HG02970 (cell line): ENCODE measurements at regions not wholly inside any gene's neighbourhood (a gene's known extent, or its start where the extent isn't known, plus 50 kb on each side); places are given as distances from the start of the nearest gene placed in this dataset.

Experiments used
- ATAC-seq: cut with Tn5 transposase; IDR thresholded peaks from one replicate; pipeline ENCODE4 v1.9.1; 2021; ENCODE audit warnings: mild to moderate bottlenecking, moderate library complexity, moderate number of reproducible peaks; ENCODE audit not compliant: unreplicated experiment, low FRiP score

DNA sequence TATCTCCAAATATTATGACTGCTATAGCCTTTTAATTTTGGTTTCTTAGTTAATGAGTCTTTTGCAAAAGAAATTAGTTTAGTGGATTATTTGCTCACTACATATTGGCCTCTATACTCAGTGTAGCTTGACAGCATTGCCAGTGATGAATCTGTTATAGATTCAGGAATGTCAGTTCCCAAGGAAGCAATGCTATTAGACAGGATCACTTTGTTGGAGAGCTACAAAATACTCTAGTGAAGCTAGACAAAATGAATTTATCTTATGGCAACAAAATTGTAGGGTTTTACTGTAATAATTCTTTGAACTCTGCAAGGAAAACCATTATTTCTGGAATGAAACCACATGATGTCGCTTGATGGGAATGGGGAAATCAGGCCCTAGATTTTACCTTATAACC is 543.3 kb downstream of the SQOR start:
- ATAC-seq = no peak

- ATAC-seq = no peak
Measured at GRCh38 chr15:46207341-46207740, 572.5 kb downstream of the SQOR start.

GRCh38 chr15:46213551-46213950 is 578.7 kb downstream of the SQOR start:
- ATAC-seq = no peak

GRCh38 chr15:46222826-46223225 is 588.0 kb downstream of the SQOR start:
- no peak for ATAC-seq

DNA sequence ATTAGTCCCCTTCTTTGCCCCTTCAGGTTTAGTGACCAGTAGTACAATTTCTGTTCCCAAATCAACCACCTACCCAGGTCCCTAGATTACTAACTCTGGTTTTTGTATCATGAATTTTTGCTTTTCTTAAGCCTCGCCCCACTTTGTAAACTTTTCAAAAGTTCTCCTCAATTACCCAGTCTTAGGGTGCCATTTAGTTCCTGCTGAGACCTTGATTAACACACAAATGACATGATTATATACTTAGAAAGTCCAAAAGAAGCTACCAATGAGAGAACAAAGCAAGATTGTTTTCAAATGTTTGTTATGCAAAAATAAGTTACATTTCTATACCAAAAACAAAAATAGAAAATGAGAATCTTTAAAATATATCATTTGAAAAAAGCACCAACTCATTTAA is 594.4 kb downstream of the SQOR start:
- ATAC-seq = no peak

DNA sequence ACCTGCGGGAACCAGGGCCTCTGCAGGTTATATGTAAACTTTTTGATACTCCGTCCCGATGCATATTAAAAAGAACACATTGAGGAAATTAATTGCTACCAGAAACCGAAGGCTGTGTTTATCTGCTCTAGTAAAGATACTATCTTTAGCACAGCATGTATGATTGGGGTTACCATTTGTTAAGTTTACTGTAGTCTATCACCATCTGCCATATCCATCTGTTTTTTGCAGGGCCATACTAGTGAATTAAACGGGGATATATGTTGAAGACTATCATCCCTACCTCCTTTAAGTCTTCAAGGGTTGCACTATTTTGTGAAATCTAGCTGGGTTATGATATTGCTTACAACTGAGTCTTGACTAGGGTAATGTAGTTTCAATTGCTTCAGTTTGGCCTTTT is 597.0 kb downstream of the SQOR start:
- no peak for ATAC-seq

DNA sequence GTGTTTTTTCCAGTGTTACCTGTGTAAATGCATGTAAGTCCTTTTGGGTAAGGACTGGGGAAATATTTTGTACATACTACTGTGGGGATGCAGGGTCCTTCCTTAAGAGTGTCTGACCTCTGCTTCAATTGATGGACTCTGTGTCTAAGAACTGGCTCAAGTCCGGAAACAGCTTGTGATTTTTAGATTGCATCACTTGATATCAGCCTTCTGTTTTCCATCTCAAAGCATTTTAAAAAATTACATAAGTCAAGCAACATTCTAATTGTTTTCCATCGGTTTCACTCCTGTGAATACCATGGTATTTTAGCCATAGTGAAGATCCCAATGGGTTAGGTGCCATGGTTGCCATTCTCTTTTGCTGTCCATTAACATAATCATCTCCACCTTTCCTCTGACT is 597.6 kb downstream of the SQOR start:
- ATAC-seq = no peak

DNA sequence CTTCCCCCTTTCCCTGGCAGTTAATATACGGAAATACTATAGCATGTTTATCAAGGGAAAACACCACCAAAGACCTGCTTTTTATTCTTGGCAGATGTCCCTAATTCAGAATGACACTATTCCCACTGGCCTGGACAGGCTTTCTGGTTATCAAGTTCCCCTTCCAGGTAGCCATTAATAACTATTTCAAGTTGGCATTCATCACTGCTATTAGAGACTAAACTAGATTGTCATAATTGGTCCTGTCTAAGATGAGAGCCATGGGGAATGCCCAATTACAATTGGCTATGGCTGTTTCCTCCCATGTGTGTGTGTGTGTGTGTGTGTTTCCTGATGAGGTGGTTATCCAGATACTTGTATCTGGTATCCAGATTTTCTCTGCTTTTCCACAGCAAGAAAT is 608.1 kb downstream of the SQOR start:
- no peak for ATAC-seq

GRCh38 chr15:46251903-46252302 is 617.1 kb downstream of the SQOR start:
- ATAC-seq = no peak

GRCh38 chr15:46258056-46258455 is 623.2 kb downstream of the SQOR start:
- ATAC-seq = no peak

DNA sequence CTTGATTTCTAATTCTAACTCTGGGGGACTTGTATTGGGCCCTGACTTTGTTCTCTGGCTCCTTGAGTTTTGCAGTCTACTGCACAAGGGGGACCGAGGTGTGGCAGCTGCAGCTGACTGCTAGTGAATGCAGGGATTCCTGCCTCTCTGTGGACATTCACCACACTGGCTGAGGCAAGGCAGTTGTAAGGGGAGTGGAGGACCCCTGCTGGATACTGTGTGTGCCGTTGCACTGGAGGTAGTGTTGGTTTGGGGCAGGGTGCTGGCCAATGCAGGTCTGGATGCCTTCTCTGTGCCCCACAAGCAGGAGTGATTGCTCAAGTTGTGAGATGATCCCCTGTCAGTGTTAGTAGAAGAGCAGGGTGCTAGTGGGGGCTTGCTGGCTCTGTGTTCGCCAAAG is 626.1 kb downstream of the SQOR start:
- no peak for ATAC-seq

- ATAC-seq = no peak
Measured at GRCh38 chr15:46265664-46266347, 631.0 kb downstream of the SQOR start.

GRCh38 chr15:46266661-46267060 is 631.8 kb downstream of the SQOR start:
- no peak for ATAC-seq

- no peak for ATAC-seq
Measured at GRCh38 chr15:46270481-46271147, 635.8 kb downstream of the SQOR start.

GRCh38 chr15:46275701-46276100 is 640.9 kb downstream of the SQOR start:
- ATAC-seq = no peak

DNA sequence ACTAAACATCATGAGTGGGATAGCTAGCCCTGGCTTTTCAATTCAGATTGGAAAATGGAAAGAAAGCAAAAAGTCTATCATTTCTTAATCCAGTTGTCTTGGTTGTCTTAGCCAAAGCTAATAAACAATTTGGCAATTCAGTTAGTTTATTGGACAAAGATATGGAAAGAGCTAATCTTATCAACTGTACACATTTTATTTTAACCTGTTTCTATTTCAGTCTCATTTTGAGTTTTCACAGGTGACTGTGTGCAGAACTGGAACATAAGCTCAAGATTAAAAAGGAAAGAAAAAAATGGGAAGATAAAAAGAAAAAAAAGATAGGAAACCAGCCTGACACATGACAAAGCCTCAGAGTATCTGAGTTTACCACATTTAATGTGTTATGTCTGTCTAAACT is 642.6 kb downstream of the SQOR start:
- ATAC-seq = no peak

- ATAC-seq = no peak
Measured at GRCh38 chr15:46278062-46278461, 643.2 kb downstream of the SQOR start.

GRCh38 chr15:46278486-46279090 is 643.8 kb downstream of the SQOR start:
- no peak for ATAC-seq

GRCh38 chr15:46280762-46281542 is 646.1 kb downstream of the SQOR start:
- ATAC-seq = no peak

DNA sequence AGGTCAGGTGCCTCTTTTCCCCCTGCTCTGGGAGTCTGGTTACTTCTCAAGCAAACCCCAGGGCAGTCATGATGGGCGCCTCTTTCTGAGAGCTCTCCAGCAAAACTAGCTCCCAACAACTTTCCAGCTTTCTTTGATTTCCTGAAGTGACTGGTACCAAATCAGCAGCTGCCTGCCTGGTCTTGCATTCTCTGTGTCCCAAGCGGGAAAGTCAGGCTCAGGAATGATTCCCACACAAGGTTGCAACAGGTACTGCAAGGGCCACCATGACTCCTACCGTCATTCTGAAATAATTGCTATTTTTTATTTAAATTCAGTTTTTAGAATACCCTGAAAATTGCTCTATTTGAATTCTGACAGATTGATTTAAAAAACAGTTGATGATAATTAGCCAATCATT is 658.7 kb downstream of the SQOR start:
- no peak for ATAC-seq

GRCh38 chr15:46296002-46296401 is 661.2 kb downstream of the SQOR start:
- ATAC-seq = no peak
